SK-N-SH treated with all-trans-retinoic acid at 6 μM for 48 hours (cell line): ENCODE measurements at regions not wholly inside any gene's neighbourhood (a gene's known extent, or its start where the extent isn't known, plus 50 kb on each side); places are given as distances from the start of the nearest gene placed in this dataset.

Source experiments
- CREB5 ChIP-seq: fragments of 250-450 bp; sonication (Bioruptor Pico); IDR thresholded peaks from 2 replicates; pipeline ENCODE4 v1.5.1; 2020; ENCODE audit warnings: low read depth, mild to moderate bottlenecking, moderate library complexity
- GLIS3 ChIP-seq: fragments of 250-450 bp; sonication (Bioruptor Pico); IDR thresholded peaks from 2 replicates; pipeline ENCODE4 v1.5.0; 2020; ENCODE audit warnings: mild to moderate bottlenecking, moderate library complexity
- OSR1 ChIP-seq: fragments of 250-450 bp; sonication (Bioruptor Pico); IDR thresholded peaks from 2 replicates; pipeline ENCODE4 v1.8.0; 2022; ENCODE audit warnings: moderate library complexity, mild to moderate bottlenecking, inconsistent platforms
- PATZ1 ChIP-seq: fragments of 250-450 bp; sonication (Bioruptor Pico); IDR thresholded peaks from 2 replicates; pipeline ENCODE4 v1.8.0; 2020; ENCODE audit warnings: mild to moderate bottlenecking, moderate library complexity, borderline replicate concordance
- ZFP30 ChIP-seq: fragments of 450-650 bp; formaldehyde crosslinking; IDR thresholded peaks from 2 replicates; pipeline ENCODE4 v1.5.0; 2022; ENCODE audit warnings: mild to moderate bottlenecking, moderate library complexity

GRCh38 chr12:105721051-105721825 is 390.7 kb downstream of the C12orf75 start:
- TF ChIP-seq OSR1 (CRISPR knock-in tag) = no peak
- no peak for TF ChIP-seq CREB5
- TF ChIP-seq GLIS3 (CRISPR knock-in tag) = no peak
- no peak for TF ChIP-seq ZFP30
- TF ChIP-seq PATZ1 (CRISPR knock-in tag) = no peak
